Stimulated activated CD8-positive, alpha-beta memory T cell treated with anti-CD3 and anti-CD28 coated beads, Interleukin-7, amount 100 ng/mL, for 4 hours (primary cell): ENCODE measurements at regions not wholly inside any gene's neighbourhood (a gene's known extent, or its start where the extent isn't known, plus 50 kb on each side); places are given as distances from the start of the nearest gene placed in this dataset.
A peak's percentile ranks its signal among the peaks of the same experiment; 100 is the strongest.
"Not testable (repeated sequence)": the region's sequence is repeated elsewhere in the genome, so short reads cannot be mapped to it uniquely, and the experiment has no call there.

Experiments
- DNase-seq, 2 donors: peaks; one replicate each; pipeline ENCODE4 v3.0.0-alpha.2; 2020; ENCODE audit warnings: low read depth in 2 of 2

DNA sequence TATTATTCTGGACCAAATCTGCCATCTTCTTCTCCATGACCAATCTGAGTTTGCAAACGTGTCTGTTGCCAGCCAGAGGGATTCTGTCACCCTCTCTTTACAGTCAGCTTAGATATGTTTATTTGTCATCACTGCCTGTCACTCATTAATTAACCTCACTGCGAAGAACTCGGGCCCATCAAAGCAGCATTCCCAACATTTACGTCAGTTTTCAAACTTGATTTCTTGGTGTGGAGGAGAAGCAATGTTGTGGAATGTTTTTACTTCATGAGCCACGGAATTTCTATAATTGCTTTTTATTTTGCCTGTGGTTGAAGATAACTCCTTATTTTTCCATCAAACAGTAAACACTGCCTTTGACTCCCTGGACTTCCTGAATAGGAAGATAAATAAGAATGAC, 91.8 kb upstream of the CNKSR3 start:
- no peak for DNase-seq

DNA sequence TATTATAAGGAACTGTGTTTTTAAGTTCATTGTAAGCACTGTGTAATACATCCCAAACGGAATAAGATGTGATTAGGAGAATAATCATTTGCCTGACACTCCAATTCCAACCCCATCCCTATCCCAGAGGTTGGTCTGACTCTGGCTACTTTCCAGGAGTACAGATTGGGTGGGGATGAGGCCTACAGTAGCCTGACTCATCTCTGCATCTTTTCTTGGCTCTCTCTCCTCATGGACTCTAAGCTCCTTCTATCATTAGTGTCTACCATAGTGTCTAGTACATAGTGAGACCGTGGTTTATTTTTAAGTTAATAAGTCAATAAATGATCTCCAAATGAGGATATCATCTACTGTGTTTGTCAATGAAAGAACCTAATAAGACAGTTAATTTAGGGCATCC, 92.2 kb upstream of the CNKSR3 start:
- no peak for DNase-seq

DNA sequence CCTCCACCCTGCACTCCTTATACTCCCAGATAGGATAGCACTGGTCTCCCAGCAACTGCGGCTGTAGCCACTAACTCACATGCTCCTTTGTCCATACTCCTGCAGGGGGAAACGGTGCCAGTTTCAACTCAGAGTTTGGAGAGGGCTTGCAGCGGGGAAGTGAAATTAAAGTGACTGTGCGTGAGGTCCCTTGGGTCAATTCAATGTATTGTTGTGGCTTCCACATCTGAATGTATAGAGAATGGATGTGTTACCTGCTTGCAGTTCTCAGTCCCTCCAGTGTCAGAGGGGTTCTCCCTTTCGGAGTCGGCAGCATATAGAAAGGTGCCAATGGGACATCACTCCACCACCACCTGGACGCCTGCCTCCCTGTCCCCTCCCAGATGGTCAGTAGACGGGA, 93.6 kb upstream of the CNKSR3 start:
- DNase-seq, result no peak

DNA sequence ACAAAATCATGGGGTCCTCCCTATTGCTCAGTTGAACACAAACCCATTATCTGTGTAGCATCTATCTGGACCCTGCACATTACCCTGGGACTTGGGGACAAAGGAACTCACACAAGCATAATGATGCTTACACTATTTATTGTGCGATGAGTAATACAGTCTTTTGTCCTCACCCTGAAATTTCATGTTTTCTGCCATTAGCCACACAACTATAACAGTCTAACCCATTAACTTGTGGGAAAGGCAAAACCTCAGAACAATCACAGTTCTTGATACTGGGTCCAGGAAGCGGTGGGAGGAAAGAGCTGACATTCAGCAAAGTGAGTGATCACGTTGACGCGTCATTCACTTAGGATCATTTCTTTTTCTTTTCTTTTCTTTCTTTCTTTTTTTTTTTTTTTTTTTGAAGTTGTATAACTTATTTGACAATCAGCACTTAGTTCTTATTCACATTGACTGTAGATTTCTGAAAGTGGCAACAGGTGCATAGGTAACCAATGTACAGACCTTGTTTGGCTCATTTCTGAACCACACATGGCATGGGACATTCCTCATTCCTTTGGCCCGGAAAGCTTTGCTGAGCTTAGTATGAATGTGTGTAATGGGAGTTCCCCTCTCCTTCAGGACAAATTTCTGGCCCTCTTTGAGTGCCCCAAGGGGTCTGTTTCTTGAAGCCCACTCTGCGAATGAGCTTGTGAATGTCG, 94.8 kb upstream of the CNKSR3 start:
- peak in 1 of 2 donors; percentile 14 for DNase-seq

DNA sequence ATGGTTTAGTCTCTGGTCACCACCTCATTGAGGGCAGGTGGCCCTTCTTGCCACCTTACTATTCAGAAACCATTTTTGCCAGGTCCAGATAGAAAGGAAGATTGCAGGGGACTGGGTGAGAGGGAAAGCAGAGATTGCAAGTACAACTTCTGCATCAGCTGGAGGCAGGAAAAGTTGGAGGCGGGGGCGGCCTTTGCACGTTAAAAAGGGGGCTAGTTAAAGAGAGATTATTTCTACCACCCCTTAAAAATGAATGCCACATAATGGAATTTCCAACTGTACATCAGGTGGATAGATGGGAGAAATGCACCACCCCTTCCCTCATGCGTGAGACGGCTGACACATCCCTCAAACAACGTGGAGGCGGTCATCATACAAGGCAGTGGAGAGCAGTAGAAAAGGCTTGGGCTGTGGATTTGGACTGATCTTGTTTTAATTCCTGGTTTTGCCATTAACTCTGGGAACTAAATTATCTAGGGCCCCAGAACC, 95.4 kb upstream of the CNKSR3 start:
- DNase-seq, result no peak

DNA sequence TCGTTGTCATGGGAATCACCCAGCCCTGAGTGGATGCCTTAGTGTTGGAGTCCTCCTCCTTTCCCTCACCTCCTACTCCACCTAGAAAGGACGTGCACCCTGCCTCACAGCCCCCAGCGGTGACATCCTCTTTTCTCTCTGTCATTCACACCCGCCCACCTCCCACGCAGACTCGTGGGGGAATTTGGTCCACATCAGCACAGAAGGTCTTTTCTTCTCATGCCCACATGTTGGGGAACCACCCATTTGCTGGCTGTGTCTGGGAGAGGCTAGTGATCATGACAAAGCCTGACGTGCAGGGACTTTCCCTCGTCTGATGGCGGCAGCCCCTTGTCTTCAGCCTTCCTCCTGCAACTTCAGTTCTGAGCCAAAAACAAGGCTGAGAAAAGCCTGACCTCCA, 96.0 kb upstream of the CNKSR3 start:
- DNase-seq, result peak; percentile 67 to 78

DNA sequence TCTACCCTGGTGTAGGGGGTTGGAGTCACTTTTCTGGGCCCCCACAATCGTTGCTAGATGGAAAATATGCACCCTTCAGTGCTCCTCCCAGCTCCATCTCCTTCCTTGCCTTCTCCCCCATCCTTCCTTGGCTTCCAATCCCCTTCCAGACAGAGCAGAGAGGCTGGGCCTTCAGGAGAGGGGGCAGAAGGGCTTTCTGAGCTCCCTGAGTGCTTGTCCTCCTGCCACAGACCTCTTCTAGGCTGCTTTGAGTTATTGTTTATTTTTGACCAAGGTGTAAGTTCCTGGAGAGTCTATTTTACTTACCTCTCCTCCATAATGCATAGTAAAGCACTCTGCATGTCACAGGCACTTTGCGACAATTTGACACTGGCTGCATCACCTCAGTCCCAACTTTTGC, 96.4 kb upstream of the CNKSR3 start:
- DNase-seq, result no peak

DNA sequence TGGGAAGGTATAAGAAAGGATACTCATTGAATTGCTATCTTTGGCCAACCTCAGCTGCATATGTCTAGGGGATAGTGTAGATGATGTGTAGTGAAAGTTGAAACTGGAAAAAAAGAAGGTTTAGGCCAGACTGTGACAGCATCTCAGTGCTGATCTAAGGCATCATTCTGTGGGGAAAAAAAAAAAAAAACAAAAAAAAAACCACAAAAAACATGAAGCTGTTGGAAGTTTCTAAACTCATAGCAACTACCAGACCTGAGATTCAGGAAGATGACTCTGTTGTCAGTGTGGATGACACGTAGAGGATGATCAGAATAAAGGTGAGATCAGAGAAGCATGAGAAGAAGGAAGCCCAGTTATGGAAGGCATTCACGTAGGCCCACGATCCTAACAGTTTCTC, 100.8 kb upstream of the CNKSR3 start:
- no peak for DNase-seq

DNA sequence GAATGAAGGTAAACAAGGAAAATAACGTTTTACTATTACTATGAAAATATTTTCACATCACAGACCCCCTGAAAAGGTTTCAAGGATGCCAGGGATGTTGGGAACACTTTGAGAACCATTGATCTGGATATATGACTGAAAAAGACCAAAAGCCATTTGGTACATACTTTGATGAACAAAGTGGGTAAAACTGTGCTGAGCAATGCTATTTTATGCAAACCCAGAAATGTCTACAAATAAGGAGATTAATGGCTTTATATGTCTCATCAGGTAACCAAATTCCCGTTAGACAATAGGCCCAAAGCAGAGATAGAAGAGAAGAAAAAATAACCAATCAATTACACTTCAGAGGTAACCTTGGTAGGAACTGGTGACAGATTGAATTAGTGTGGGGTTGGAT, 101.4 kb upstream of the CNKSR3 start:
- no peak for DNase-seq

DNA sequence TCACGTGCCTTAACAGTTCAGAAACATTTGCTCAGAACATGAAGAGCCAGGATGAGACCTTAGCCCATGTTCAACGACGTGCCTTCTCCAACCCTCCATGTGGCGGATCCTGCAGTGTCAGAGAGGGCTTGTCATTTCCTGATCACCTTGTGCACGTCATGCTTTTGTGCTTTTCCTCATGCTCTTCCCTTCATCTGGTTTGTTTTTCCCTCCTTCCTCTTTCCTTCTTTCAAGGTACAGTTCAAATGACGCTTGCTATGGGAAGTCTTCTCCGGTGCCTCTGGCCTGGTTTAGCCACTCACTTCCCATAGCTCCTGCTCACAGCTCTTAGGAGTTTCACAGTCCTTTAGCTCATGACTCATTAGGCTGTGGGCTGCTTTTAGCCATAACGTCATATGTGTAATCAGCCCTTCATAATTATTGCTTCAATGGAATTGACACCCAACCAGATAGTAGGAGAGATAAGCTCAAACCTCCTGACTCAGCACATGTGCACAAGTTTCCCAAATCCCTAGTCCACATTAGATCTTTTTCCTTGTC, 102.7 kb upstream of the CNKSR3 start:
- no peak for DNase-seq

DNA sequence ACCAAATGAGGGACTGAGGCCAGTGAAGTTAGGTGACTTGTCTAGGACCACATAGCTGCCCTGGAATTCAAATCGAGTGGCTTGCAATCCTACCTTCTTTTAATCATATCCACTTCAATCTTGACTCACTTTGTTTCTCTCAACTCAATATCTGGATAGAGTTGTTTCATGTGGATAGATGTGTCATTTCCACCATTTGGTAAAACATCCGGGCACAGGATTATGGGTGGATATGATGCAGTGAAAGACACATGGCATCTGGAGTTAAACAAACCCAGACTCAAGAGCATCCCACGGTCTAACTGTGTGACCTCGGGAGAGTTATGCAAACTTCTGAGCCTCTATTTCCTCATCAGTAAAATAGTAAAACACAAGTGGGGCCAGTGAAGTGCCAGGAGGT, 103.6 kb upstream of the CNKSR3 start:
- no peak for DNase-seq

DNA sequence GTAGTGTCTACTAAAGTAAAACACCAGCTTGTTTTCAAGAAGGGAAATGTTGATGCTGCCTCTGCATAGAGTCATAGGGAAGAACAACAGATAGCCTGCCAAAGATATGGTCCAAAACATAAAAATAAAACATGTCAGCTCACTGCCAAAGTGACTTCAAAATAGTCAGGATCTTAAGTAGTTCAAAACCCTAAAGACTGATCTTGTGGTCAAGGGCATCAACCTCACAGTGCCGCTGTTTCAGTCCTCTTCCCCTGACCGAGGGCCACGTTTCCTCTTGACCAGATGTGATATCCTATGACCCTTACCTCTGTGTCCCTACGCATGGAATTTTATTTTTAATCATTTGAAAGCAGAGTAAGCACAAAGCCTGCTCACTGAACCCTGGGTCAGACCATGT, 104.2 kb upstream of the CNKSR3 start:
- DNase-seq, result no peak

DNA sequence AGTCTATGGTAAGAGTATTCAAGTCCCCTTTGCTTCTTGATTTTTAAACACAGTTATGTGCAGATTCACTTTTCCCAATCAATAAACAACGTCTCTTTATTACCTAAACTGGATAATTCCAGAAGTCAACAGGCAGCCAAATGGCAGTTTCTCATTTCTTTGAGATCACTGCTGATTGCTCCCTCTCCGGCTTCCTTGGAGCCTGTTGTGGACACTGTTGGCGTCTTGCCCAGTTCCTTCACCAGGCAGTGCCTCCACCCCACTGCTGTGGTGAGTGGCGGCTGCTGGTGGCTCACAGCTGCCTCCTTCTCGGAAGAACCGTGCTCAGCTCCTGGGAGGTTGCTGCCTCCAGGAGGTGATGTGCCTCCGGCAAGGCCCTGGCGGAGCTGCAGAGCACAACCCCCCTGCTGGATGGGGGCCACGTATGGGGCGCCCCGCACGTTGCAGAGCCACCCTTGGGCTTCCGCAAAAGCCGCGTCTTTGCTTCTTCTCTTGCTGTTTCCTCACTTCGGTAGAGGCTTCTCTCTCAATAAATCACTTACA, 105.1 kb upstream of the CNKSR3 start:
- DNase-seq, result no peak

DNA sequence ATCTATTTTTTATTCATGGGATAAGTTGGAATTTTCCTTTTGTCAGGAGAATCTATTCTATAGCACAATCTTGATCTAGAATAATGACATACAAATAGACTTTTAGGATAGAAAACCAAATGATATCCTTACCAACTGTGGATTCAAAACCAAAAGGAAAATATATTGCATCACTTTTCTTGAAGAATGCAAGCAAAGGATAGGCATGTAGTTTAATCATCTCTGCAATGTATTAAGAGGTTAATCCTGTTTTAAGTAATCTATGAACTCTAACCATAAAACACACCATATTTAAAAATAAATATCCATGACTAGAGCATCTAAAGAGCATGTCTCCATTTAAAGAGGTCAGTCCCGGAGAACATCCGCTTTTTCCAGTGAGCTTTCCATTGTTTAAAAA, 106.7 kb upstream of the CNKSR3 start:
- DNase-seq, result no peak

DNA sequence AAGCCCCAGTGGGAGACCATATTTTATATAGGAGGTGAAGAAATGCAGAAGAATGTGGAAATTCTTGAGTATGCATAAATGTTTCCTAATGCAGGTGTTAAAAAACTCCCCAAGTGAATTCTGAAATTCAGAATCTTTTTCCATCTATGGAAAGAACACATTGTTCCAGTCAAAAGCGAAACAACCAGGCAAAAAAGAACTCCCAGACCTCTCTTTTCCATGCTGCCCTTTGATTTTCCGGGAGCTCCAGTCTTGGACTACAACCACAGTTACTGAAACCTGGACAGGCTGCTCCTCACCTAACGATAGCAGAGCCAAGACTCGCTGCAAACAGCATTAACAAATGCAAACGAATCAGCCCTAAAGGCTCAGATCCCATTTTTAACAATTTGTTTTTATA, 108.7 kb upstream of the CNKSR3 start:
- DNase-seq, result no peak

DNA sequence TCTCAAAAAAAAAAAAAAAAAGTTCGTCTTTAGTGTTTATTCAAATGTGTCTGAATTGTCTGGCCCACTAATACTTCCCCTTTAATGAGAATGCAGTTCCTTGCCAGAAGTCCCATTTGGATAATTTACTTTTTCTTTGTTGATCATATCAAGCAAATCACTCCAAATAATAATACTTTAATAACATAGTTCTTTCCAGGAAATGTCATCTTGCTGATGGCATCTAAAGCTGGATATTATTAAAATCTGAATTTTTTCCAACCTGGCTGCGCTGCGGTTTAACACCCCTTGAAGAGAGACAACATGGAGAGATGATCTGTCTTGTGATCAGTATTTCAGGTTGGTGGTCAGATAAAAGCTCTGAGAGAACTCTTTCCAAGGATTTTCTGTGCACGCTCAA, 111.2 kb upstream of the CNKSR3 start:
- no peak for DNase-seq

DNA sequence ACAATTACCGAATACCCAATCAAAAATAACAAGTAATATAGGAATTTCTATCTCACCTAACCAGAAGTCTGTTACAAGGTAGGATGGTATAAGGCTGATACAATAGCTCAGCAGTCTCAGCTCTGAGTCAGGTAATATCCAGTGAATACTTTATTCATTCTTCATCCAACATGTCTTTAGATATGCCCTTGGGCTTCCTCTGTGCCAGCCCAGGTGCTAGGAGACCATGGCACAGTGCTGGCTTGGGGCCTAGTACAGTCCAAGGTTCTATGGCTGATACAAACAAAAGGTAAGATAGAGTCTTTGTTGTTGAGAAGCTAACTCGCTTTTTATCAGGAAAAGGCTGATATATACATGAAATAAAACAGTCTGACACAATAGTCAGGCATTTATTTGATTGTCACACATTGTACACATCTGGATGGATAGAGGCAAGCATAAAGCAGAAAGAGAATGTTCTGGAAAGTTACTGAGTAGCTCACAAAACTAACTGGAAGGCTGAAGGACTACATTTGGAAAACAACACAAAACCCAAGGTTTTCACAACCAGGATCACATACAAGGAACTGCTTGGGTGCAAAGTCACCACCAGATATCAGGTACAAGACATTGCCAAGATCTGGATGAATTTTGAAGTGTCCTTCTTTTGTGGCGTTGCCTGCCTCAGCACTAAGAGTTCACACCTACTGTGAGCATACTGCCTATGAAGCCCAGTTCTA, 110.4 kb upstream of the SCAF8 start:
- no peak for DNase-seq

DNA sequence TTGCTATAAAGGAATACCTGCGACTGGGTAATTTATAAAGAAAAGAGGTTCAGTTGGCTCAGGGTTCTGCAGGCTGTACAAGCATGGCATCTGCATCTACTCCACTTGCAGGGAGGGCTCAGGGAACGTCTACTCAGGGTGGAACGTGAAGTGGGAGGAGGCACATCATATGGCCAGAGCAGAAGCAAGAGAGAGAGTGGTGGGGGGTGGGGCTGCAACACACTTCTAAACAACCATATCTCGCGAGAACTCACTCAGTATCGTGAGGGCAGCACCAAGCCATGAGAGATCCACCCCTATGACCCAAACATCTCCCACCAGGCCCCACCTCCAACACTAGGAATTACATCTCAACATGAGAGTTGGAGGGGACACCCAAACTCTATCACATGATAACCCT, 109.8 kb upstream of the SCAF8 start:
- no peak for DNase-seq

DNA sequence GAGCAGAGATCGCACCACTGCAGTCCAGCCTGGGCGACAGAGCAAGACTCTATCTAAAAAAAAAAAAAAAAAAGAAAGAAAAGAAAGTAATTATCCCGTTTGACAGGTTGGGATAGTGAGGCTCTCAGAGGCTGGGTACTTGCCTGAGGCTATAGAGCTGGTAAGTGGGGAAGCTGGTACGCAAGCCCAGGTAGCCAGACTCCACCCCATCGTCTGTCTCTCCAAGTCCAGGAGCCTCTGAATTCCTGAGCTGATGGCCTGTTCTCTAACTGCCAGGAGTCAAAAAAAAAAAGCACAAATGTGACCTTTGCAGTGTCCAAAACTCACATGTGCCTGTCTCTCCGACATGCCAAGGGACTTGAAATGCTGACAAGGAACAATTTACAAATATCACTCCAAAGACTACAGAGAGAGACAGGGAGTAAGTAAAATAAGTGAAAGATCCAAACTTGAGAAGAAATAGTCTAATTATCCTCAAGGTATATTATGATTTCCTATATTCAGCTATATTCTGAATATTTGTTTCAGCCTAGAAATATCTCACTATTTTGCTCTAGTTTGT, 109.1 kb upstream of the SCAF8 start:
- no peak for DNase-seq

DNA sequence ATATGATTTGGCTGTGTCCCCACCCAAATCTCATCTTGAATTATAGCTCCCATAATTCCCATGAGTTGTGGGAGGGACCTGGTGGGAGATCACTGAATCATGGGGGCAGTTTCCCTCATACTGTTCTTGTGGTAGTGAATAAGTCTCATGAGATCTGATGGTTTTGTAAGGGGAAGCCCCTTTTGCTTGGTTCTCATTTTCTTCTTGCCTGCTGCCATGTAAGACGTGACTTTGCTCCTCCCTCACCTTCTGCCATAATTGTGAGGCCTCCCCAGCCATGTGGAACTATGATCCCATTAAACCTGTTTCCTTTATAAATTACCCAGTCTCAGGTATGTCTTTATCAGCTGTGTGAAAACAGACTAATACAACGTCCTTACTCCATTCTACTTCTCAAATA, 108.5 kb upstream of the SCAF8 start:
- DNase-seq, result not testable (repeated sequence)

DNA sequence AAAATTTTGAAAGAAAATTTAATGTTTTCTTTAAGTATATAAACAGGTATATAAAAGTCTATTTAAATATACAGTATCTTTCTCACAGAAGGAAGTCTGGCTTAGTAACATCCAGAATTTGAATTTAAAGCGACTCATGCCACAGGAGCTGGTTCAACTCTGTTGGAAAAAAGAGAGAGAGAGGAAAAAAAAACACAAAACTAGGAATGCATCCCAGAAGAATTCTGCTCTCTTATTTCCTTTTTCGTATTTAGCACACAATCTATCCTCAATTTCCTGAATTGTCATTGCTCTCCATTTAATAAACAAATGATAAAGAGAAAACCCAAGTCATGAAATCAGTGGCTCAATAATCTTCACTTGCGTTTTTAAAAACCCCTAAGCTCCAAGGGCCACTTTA, 107.5 kb upstream of the SCAF8 start:
- no peak for DNase-seq

DNA sequence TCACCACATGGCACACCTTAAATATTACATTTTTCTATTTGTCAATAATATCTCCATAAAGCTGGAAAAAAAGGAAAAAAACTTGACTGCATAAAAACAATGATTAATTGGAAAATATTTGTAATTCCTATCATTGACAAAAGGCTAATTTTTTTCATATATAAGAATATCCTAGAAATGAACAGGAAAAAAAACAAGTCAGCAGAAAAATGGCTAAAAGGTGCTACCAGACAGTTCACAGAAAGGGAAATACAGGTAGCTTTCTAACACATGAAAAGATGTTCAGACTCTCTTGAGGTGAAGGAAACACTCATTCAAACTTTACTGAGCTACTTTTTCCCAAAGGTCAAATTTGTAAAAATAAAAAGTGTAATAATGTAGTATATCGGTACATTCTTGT, 104.1 kb upstream of the SCAF8 start:
- DNase-seq, result no peak

DNA sequence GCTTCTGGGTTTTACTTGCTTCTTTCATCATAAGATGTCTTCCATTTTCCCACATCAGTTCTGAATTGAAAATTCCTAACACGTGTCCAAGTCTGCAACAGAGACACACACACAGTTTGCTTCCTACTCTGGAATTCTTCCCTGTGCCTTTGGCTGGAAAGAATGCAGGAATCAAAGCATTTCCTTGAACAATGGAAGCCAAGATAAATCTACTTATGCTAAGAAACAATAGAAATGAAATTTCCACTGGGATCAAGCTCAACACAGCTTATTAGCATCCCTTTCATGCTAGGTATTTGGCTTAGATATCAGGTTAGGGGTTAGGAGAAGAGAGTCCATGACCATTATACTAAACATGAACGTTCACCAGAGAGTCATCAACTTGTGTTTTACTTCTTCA, 101.1 kb upstream of the SCAF8 start:
- no peak for DNase-seq
